ENCODE measurements at regions not wholly inside any gene's neighbourhood (a gene's known extent, or its start where the extent isn't known, plus 50 kb on each side); places are given as distances from the start of the nearest gene placed in this dataset.

DNA sequence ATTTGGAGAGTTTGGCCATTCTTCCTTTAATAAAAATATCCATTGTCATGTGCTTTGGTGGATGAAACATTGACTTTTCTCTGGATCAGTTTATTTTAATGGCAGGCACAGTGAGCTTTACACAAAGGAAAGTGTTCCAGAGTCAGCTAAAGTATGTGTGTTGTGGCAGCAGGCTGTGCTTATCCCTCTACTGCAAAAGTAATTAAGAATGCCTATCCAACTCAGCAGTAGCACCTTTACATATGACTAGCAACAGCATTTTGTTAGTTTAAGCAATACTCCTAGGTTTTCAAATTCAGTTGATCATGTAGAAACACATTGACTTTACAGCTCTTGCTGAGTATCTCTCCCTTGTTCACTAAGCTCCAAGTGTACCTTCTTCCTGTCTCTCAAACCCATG is 730.5 kb upstream of the RGMB start:
- no peak for DNase-seq (ENCODE audit: low read depth in 2 of 2)

DNA sequence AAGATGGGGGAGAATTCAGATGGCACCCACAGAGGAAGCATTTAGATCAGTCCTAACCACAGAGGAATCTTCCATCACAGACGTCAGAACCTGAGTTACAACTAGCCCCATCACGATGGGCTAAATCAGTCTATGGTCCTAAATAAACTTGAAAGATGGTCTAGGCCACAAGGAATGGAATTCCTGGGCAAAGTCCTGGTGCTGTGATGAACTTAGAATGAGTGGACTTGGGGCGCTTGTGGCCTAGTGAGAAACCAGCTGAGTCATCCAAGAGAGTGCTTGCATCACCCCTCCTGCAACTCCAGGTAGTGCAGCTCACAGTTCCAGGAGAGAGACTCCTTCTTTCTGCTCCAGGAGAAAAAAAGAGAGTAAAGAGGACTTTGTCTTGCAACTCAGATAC is 722.9 kb upstream of the RGMB start:
- no peak for DNase-seq (ENCODE audit: low read depth in 2 of 2)

DNA sequence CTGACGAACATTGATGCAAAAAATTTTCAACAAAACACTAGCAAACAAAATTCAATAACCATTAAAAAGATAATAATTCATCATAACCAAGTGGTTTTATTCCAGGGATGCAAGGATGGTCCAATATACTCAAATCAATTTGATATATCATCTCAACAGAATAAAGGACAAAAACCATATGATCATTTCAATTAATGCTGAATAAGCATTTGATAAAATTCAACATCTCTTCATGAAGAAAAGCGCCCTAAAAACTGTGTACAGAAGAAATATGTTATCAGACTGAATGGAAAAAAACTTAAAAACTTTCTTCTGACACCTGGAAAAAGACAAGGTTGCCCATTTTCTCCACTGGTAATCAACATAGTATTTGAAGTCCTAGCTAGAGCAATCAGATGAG is 720.3 kb upstream of the RGMB start:
- no peak for DNase-seq (ENCODE audit: low read depth in 2 of 2)

DNA sequence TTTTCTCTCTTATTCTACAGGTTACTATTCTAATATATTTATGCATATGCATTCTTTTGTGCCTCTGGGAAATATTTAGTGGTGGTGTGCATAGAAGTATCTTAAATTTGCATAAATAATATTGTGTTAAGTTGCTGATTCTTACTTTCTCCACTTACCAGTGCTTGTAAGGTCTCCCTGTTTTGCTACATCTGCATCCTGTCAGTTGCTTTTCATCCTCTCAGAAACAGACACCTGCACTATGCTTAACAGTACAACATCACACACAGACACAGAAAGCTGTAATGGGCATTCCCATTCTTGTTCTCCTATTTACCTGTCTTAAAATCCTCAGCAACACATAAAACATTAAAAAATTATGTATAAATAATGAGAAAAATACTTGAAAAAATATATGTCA is 713.3 kb upstream of the RGMB start:
- DNase-seq (ENCODE audit: low read depth in 2 of 2): no peak

DNA sequence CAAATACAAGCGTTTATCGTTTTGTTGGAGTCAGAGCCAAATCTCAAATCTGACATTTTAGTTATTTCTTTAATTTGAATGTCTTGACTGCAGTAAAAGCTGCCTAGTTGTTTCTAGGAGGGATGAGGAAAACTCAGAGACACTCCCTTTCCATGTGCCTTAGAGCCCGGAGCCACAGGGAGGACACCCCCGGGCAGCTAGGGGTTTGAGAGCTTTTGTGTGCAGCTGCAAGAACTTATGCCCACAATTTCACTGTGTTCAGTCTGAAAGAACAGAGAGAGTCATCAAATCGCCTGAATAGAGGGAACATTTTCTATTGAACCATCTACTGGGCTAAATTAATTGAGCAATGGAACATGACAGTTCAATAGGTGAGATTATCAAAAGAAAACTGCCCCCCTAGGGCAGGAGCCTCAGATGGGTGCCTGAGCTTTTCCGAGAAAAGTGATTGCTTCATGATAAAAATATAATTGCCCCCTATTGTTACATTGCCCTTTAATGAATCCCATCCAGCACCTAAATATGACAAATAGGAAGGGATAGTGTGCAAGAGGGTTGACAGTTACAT is 709.3 kb upstream of the RGMB start:
- DNase-seq (ENCODE audit: low read depth in 2 of 2): no peak

DNA sequence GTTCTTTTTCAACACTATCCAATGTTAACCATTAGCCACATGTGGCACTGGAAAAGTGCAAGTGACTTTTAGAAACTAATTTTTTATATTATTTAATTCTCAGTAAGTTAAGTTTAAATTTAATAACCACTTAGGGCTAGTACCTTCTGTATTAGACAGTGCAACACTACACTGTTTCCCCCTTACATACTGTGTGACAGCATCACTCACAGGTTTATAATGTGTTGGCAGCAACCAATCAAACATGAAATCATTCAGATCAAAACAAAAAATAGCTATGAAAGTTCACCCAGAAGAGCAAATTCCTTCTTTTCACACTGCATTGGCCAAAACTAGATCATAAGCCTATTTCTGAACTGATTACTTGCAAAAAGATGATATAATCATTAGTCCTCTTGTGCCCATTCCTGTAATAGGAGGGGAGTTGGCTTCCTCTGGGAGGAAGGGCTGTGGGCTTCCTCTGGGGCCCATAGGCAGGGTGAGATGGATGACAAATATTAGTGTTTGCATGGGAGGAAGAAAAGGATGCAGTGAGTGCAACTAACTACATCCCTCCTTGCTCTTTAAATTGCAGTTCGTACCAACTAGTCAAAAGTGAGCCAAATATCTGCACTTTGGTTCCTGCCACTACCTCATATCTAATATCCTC is 708.1 kb upstream of the RGMB start:
- peak in 1 of 2 donors; percentile 82 for DNase-seq (ENCODE audit: low read depth in 2 of 2)

DNA sequence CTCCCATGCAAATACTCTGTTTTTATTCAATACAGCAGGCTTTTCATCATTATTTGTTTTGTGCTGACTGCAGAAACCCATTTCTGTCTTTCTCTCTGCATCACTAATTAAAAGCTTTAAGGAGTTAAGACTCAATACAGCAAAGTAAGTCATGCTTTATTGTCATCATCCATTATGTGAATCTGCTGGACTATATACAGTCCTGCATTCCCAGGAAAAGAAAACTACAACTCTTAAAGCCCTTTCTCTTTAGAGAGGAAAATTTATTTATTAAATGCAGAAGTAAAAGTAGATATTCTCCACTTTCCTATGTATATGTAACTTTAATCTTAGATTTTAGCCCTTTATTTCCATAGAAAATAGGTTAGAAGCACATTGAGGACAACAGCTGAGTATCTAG is 706.6 kb upstream of the RGMB start:
- DNase-seq (ENCODE audit: low read depth in 2 of 2): peak in 1 of 2 donors; percentile 39

DNA sequence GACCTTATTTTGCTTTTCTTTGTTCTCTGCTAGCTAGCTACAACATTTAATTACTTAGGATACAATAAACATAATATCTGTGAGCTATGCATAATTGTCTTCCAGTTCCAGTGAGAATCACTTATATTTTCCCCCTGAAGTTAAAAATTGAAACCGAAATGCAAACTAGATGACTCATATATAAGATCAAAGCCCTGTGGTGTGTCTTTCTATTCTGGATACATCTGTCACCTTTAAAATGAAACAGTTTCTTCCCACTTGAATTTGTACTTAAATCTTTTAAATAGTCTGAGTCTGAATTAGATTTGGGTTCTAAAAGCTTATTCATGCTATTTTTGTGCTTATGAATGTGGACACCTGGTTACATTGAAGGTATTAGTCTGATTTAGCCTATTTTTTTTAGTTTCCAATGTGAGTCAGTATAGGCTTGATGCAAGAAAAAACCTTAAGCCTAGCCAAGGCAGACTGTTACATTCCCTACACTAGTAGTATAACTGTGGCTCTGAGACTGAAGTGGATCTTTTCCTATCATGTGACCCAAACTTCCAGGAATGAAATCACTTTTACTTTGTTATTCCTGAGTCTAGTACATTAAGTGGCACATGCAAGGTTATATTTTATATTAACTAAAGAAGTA is 703.5 kb upstream of the RGMB start:
- DNase-seq (ENCODE audit: low read depth in 2 of 2): peak in 1 of 2 donors; percentile 4

DNA sequence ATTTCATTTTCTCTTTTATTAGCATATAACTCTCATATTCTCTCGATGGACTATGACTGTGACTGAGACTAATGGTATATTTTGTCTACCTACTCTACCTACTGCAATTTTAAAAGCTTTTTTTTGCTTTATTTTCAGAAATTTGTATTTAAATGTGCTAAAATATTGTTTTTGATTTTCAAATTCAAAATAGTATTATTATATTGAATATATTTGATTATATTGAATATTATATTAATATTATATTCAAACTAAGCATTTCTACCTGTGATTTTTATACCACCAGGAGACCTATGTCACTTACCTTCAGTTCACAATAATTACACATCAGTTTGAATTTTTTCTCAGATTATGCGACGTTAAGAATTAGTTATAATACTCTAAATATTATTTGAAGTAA is 700.5 kb upstream of the RGMB start:
- DNase-seq (ENCODE audit: low read depth in 2 of 2): no peak

DNA sequence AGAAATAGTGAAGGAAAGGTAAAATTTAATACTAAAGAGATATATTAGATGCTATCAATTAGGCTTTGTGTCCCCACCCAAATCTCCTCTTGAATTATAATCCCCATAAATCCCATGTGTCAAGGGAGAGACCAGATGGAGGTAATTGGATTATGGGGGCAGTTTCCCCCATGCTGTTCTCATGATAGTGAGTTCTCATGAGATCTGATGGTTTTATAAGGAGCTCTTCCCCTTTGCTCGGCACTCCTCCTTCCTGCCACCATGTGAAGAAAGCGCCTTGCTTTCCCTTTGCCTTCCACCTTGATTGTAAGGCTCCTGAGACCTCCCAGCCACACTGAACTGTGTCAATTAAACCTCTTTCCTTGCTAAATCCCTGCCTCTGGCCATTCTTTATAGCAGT is 697.0 kb upstream of the RGMB start:
- DNase-seq (ENCODE audit: low read depth in 2 of 2): no peak

DNA sequence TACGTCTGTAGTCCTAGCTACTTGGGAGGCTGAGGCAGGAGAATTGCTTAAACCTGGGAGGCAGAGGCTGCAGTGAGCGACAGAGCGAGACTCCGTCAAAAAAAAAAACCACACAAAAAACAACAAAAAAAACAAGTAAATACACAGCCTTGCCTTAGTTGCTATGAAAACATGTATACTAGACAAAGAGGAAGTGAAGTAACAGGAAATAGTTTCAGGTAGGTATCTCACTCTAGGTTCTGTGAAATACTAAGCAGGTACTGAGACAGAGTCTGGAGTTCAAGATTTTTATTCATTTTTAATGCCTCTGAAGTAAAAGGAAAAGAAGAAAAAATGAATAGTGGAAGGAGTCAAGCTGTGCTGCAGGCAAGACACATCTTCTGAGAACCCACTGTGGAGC is 687.9 kb upstream of the RGMB start:
- DNase-seq (ENCODE audit: low read depth in 2 of 2): no peak

DNA sequence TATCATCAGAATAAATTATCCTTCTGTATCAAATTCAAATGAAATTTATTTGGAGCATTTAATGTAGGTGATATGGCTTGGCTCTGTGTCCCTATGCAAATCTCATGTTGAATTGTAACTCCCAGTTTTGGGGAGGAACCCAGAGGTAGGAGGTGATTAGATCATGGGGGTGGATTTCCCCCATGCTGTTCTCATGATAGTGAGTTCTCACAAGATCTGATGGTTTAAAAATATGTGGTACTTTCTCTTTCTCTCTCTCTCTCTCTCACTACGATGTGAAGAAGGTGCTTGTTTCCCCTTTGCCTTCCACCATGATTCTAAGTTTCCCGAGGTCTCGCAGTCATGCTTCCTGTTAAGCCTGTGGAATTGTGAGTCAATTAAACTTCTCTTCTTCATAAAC is 678.4 kb upstream of the RGMB start:
- DNase-seq (ENCODE audit: low read depth in 2 of 2): peak in 1 of 2 donors; percentile 62

DNA sequence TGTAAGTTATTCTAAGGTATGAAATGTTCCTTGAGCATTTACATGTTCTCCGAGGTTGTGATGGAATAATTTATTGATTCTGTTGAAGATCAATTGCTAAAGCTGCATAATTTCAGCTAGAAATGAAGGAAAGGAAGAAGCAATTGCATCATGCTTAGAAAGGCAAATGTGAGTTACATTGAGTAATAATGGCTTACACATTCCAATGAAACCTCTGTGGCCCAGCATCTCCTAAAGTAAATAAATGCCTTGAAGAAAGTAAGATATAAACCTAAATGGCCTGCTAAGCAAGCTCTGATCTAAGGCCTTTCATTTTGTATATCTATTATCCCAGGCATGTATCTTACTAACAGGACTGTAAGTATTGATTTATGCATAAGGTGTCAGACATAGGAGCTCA is 677.3 kb upstream of the RGMB start:
- no peak for DNase-seq (ENCODE audit: low read depth in 2 of 2)

DNA sequence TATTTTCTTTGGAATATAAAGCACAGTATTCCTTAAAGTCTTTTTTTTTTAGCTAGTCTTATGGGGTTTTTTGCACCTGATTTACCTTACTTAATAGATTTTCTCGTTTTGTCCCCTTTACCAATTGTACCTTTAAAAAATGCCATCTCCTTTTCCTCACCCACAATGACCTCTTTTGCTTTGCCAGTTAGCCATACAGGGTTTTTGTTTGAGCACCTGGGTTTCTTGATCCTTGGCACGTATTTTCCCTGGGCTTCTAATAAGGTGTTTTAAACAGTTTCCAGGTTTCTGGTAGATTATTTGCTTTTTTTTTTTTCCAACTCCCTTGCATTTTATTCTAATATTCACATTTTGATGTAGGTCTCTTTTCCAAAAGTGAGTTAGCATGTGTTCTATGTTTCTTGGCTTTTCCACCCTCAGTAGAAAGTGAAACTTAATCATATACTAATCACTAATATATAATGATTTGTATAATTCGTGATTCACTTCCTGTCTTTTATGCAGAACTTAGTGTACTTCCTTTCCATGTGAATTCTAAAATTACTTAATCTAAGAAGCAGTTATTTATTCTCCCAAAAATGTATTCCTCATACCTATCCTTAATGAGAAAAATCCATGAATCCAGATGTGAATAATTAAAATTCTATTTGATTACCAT is 673.9 kb upstream of the RGMB start:
- peak in 1 of 2 donors; percentile 69 for DNase-seq (ENCODE audit: low read depth in 2 of 2)

DNA sequence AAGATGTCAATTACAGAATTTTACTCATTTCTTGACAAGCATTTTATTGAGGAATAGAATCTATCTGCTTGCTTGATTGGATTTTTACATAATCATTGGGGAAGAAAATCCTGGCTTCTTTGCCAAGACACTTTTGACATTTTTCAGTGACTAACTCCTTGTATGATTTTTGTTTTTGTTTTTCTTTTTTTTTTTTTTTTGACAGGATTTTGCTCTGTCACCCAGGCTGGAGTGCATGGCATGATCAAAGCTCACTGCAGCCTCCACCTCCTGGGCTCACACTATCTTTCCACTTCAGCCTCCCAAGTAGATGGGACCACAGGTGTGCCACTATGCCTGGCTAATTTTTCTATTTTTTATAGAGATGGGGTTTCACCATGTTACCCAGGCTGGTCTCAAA is 672.3 kb upstream of the RGMB start:
- no peak for DNase-seq (ENCODE audit: low read depth in 2 of 2)

DNA sequence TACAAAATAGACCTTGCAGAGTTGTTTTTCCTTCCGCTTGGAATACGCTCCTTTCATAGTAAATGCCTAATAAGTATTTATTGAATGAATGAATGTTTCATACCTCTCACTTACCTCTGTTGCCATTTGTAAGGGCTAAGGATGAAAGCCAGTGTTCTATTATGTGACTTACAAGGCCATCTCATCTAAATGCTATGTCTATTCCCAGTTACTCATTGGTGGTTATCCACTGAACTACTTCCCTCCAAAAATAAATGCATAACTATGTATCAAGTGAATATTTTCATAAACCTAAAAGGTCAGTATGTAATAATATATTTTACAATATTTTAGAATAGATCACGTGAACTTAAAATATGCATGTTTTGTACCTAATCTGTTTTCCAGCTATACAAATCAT is 670.5 kb upstream of the RGMB start:
- no peak for DNase-seq (ENCODE audit: low read depth in 2 of 2)

DNA sequence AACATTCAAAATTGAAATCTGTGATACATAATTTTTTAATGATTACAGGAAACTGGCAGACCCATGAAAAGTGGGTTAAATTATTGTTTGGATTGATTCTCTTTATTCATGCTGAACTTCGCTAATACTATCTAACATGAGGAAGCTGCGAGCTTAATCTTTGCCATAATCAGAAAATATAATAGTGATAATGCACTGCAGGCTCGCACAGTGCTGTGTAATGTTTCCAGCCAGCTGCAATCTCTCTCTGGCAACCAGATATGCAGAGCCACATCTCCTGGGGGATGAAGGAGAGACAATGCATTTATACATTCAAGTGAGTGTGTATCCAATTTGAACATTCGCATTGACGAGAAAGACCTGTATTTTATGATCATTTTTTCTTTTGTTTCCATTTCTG is 669.7 kb upstream of the RGMB start:
- DNase-seq (ENCODE audit: low read depth in 2 of 2): no peak

DNA sequence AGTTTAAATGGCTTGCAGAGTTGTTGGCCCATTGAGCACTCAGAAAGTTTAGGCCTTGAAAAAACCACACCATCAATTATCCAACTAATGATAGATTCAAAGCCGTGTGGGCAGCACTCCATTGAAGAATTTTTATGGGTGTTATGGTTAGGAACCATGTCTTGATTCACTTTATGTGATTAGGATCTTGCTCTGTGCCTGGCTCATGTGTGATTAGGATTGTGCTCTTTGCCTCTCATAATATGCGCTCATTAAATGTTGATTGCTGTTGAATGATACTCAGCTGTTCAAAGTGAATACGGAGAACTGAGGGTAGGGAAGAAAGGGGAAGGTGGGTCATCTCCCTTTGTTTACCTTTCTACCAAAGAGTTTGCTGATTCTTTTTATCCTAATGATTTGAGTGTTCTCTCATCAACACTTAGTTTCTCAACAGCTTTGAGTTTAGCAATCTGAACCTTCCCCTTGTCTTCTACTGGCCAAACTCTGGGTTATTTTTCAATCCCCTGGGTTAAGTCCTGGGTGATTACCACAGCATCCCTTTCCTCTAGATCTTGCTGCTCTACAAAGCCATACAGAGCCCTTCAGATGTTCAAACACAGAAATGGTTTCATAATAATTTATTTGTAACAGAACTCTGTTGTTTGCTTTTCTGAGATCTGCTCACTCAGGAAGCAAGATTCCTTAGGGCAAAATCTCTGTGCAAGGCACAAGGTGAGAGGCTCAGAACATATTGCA is 668.8 kb upstream of the RGMB start:
- no peak for DNase-seq (ENCODE audit: low read depth in 2 of 2)

DNA sequence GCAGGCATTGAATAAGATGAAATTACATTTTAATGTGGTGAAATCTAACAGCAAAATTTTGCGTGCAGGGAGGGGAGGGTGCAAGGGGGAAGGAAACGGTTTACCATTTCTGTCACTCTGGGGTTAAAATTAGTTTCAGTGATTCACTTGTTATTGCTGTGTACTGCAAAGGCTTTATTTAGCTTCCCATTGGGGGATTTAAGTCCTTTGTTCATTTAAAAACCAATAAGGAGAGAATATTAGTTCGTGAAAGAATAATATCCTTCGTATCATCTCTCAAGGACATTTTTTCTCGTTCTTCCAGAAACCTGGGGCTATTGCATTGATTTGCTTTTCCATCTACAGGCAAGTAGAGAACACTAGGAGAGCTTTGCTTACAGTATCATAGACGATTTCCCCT is 667.8 kb upstream of the RGMB start:
- DNase-seq (ENCODE audit: low read depth in 2 of 2): no peak

DNA sequence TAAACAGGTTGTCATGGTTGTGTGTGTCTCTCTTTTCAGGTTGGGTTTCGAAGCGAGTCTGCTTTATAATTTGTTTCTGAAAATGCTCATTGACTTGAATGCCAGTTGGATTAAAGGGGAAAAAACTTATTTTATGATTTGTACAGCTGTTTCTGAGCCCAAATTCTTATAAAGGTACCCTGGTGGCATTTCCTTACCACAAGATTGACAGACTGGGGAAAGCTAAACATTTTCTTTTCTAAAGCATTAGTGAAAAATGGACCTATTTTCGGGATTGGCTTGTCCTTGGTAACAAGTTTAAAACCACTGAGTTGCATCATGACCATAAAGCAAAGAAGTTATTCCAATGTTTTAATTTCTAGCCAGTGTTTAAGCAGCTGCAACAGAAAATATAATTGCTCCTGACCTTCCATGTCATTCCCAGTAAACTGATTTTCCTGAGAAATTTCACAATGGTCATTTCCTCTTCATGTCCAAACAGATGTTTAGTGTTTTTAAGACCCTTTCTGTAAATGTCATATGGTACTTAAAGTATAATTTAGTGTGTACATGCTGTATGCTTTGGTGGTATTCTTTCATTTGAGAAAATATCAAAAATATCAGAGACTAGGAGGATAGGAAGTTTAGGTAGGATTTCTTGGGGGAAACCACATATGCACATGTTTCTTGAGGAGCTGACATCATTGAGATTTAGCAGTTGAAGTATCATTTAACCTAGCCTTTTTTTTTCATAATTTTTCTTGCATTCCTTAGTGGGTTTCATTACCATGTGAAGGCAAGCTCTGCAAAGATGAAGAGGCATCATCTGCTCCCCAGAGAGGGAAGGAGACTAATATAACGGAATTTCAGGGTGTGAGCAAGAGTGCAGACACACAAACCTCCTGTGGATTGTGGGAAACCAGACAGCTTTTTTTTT is 667.1 kb upstream of the RGMB start:
- DNase-seq (ENCODE audit: low read depth in 2 of 2): peak in 1 of 2 donors; percentile 46

DNA sequence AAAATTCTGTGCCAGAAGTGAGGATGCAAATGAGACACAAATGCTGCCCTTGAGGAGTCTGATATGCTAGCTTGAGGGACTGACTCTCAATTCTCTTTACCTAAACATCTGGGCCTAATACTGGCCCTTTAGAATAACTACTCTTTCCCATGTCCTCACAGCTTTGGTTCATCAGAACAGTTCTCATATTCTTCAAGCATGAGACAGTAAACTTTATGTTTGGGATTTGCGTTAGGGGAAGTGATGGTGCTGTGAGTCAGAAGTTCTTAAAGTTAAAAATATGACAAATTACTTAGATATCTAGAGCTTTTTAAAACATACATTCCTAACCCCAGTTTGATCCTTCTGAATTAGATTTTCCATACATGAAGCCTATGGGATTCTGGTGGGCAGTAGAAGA is 665.0 kb upstream of the RGMB start:
- DNase-seq (ENCODE audit: low read depth in 2 of 2): peak in 1 of 2 donors; percentile 93
